Activated T-helper 9 cell treated with anti-CD3 and anti-CD28 coated beads, Interleukin-2, amount 50 U/mL, for 16 hours (primary cell): ENCODE measurements at regions not wholly inside any gene's neighbourhood (a gene's known extent, or its start where the extent isn't known, plus 50 kb on each side); places are given as distances from the start of the nearest gene placed in this dataset.

Source experiments
- DNase-seq: peaks from one replicate; pipeline ENCODE4 v3.0.0-alpha.2; 2020; ENCODE audit warnings: low read depth

DNA sequence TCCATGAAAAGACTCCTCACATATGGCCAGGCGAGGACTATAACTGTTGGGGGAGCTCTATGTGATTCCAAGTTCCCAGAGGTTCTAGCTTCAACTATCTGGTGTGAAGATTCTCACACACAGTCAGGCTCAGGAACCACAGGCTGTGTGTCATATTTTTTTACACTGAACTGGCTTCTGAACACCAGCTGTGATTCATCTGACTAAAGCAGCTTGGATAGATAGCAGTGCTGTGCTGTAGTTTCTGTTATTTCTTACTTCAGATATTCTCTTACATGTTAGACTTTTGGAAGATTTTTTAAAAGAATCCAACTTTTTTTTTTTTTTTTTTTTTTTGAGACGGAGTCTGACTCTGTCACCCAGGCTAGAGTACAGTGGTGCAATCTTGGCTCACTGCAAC lies 140.7 kb upstream of the MCHR2 start:
- no peak for DNase-seq

DNA sequence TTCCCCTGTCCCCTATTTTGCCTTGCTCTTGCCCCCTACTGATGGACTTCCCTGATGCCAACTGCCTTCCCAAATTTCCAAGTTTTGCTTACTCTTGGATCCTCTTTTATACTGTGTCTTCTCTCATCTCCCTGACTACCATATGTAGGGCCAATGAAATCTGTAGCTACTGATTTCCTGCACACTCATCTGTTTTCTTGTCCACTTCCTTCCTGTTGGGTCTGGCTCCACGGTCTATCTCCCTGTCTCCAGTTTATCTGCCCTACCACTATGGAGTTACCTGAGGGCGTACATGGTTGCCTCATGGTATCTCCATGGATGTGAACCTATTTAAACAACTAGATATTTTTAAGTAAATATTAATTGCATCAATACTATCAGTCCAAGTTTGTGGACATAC lies 140.3 kb upstream of the MCHR2 start:
- DNase-seq = no peak

DNA sequence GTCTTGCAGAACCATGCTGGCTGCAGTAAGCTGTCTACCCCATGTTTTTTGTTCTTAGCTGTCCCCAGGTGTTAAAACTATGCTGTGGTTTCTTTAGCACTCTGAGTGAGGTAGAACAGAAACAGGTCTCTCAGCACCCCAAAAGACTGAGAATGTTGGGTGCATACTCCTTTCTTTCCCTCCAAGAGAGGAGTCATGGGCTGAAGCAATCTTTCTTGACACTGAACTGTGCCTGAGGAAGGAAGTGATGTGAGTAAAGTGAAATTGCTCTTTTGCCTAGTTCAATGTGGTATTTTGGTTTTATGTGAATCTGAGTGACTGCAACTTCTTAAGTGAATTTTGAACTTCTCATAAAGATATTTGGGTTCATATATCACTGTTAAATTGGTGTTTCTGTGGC lies 138.0 kb upstream of the MCHR2 start:
- no peak for DNase-seq

DNA sequence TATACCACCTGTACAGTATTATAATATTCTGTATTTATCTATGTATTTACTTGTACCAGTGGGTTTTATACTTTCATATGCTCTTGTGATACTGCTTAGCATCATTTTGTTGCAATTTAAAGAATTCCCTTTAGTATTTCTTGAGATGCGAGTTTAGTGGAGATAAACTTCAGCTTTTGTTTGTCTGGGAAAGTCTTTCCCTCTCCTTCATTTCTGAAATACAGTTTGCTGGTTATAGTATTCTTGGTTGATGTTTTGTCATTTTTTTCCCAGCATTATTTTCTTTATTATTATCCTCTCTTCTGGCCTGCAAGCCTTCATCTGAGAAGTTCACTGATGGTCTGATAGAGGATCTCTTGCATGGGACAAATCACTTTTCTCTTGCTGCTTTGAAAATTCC lies 136.6 kb upstream of the MCHR2 start:
- DNase-seq = no peak

DNA sequence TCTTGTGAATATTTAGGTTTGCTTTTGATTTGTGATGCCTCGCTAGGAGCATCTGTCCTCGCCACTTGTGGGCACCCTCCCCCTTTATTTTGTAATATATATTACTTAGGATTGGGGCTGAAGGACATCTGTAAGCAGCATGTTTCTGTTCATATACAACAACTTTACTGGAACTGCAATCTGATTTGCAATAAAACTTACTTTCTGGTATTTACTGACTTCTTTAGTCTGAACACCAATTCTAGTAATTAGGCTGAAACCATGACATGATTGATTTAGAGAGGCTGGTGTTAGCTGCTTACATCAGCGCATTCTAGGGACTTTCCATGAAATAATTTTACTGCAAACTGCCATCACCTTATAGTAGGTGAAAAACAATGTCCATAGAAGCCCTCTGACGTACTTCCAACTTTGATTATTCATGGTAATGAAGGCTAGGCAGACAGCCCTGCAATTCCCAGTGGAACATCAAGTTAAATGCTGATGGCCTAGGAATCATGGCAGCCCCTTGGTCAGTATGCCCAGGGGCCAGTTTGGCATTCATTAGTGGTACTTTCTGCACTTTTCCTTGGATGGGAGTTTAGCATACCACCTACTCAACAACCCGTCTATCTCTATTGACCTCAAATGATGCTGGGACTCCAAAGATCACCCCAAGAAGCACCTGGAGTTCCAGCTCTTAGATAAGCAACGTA lies 132.9 kb upstream of the MCHR2 start:
- no peak for DNase-seq

DNA sequence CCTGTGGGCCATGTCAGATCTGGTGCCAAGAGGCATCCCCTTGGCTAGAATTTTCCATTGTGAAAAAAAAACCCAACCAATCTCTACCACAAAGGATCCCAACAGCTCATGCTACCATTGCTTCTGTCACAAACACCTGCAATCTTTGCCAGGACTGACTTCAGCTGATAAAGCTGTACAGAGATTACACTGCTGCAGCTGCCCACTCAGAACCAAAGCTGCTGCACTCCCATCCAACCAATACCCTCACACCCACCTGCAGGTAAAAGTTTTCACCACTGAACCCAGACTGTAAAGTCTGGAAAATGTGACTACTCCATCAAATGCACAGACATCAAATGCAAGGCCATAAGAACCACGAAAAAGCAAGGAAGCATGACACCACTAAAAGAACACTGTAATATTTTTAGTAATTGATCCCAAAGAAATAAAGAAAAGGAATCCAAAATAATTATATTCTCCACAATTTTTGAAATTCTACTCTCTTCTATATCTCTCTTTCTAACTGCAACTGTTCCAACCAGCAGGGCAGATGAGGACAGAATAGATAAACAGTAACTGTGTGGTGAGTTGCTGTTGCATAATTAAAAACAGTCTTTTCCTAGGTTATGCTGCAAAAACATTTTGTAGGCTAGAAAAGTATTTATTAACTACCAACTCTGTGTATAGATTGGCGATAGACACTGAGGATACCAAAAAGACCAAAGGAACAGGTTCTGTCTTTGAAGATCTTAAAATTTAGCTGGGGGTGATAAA lies 128.0 kb upstream of the MCHR2 start:
- DNase-seq = no peak

DNA sequence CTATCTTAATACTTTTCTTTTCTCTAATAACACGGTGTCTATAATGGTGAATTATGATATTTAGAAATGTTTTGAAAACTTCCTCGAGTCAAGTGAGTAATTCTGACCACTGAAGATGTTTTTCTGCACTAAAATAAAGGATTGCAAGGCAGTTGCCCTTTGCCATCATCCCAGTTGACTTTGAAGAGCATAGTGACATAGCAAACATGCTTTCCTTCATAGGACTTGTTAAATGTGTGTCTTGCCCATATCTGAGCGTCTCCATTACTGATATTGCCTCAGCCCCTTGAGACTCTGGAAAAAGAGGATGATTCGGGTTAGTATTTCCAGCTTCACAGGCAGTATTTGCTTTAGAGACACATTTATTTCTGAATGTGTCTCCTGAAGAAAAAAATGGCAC lies 125.2 kb upstream of the MCHR2 start:
- no peak for DNase-seq

DNA sequence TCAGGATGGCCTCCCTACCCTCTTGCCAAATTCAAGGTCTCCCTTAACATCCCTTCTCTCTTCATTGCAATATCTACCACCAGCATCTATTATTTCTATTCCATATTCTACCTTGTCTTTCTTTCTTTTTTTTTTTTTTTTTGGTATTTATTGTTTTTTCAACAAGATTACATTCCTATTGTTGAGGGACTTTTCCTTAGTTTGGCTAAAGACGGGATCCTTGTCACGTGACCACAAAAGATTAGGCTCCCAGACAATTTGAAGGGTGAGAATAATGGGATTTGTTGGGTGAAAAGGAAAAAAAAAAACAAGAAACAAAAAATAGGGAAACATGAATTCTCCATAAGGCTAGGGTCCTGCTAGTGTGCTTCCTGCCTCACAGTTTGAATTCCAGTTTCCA lies 124.3 kb upstream of the MCHR2 start:
- no peak for DNase-seq

DNA sequence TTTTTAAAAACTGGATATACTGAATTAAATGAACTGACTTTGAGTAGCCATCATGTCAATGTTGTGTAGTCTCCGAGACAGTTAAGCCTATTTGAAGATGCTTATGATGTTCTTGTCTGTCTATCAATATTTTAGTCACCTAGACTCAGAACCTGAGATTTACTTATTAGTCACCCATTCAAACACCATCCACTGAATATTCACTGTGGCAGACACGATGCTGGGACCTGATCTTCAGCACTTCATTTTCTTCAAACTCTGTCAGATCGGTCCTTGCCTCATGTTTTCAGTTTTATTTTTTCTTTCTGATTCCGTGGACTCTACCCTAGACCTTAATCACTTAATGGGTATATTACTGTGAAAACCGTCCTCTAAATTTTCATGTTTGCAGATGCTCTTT lies 123.7 kb upstream of the MCHR2 start:
- DNase-seq = no peak

DNA sequence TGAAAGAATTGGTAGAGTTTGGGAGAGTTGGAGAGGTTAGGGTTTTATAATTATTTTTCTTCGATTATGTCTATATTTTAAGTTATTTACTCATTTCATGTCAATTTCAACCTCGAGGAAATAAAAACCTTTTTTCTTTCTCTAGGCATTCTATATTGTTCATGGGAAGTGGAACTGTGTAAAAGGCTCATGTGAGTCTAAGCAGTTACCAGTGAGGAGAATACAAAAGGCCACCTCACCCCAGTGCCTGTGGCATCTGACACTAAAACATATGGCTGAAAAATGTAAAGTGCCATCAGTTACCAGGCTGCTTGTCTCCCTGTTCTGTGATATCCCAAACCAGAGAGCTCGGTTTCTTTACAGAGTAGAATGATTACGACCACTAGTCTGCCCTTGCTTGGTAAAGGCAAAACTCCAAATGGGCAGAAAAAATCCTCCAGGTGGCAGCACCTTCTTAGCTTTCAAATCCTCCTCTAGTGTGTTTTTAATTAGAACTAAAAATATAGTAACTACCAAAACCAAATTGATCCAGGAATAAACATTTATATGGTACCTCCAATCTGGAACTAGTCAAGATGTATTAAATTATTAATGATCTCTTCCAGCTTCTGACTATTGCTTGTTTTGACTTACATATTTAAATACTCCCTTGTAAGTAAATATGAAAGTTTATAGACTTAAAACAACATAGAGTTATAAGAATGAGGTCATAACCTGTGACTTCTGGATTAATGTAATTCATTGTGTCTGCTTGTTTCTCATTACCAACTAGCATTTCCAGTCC lies 122.6 kb upstream of the MCHR2 start:
- DNase-seq = no peak

DNA sequence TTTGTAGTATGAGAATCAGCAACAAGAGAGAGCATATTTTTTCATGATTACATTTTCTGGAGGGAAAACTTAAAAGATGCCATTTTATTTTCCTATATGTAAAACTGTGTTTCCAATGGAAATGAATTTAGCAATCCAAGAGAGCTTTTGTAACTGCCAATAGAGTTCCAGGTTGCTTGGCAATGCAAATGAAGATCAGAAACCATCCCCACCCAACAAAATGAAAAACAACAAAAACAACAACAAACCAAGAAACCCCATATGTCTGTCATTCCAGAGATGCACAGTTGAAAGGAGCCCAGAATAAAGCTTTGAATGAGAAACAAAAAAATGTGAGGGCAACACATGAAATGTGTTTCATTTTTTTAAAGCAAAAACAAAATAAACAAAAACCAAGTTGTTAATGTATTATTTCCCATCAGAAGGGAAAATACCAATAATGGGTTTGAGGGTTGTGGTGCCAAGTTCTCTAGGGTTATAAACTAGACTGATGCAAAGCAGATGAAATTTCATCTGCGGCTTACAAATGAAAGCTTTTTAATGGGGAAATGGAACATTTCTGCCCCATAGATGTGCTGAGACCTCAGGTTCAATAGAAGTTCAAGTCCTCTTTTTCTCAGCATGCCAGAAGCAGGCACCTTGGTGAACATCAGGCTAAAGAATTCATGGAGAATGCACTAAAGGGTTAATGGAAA lies 121.5 kb upstream of the MCHR2 start:
- DNase-seq = no peak

DNA sequence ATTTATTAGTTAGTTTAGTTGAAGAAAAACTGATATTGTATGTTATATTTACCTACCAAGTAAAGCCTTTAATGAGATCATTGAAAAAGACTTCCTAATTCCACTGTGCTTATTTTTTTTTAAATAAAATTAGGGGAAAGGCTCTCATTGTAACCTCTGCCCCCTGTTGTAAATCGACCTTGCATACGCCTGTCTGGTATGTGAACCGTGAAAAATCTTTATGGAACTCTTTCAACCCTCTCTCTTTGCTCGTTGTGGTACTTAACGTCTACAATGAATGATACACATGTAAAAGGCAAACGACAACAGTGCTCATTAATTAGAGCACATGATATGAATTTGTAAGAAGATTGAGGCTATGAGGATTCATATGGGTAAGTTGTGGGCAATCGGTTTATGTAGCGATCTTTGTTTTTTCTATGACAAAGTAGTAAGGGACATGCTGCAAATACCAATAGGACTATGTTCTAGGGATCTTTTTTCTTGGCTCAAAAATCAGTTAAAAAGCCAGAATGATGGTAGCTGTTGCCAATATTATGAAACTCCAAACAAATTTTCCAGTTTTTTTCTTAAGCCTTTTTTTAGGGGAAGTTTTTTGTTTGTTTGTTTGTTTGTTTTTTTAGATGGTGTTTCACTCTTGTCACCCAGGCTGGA lies 119.0 kb upstream of the MCHR2 start:
- no peak for DNase-seq

DNA sequence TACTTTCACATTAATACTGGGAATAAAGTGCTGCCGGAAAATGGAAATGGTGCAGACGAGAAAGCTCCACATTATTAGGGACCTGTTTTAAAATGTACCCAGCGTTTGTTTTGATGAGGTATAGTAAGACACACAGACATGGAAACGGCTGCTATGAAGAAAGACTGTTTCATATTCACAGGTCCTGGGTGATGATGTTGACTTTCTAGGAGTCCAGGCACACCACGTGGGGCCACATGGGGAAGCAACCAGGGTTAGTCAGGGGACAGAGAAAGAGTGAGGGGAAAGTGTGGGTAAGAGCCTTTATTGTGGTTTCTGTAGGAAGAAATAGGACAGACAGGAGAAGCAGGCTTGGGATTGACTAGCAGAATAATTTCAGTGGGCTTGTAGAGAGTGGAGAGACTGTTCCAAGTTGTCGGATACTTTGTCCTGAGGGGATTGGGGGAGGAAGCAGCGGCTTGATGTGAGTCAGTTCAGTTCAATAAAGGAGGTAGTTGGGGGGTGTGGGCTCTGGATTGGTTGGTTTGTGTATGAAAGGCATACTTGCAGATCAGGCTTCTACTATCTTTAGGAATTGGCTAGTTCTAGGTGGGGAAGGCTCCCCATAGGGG lies 112.0 kb upstream of the MCHR2 start:
- DNase-seq = no peak

DNA sequence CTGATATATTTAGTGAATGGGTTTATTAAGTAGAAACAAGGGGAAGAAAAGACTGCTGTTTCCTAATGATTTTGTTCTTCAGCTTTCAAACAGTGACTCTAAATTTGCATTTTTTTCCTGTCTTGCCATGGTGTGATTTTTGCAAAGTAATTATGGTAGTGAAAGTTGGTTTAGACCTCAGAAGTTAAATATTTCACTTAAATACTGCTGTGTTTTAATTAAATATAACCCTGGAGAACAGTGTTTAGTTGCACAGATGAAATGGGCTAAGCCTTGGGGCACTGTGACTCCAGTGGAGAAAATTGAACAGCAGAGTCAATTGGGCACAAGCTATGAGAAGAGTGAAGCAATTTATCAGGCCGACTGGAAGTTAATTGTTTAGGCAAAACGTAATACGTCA lies 111.1 kb upstream of the MCHR2 start:
- DNase-seq = no peak

DNA sequence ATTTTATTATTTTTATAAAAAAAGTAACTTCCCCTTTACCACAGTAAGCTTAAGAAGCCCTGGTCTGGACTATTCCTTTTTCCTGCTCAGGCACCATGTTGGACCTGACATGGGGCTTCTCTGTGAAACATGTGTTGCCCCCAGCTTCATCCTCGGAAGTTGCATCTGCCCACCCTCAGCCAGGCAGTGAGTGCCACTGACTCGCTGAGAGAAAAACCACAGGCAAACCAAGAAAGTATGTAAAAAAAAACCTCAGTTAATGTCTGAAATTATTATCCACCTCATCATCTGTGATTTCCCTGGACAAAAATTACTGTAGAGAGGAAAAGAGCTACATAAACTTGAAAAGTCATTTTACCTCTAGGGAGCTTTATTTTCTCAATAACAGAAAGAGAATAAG lies 109.9 kb upstream of the MCHR2 start:
- no peak for DNase-seq

DNA sequence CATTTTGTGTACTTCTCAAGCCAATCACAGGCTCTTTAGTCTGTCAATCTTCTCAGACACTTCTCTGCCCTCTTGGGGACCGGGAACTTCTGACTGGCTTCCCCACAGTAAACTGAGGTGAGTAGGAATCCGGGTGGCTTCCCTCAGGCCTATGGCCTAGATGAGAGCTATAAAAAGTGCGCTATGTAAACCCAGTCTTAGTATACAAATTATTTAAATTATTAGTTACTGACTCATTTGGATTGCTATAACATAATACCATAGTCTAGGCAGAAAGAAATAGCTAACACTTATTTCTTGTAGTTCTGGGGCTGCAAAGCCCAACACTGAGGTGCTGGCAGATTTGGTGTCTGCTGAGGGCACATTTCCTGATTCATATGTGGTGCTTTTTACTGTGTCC lies 109.2 kb upstream of the MCHR2 start:
- DNase-seq = no peak

DNA sequence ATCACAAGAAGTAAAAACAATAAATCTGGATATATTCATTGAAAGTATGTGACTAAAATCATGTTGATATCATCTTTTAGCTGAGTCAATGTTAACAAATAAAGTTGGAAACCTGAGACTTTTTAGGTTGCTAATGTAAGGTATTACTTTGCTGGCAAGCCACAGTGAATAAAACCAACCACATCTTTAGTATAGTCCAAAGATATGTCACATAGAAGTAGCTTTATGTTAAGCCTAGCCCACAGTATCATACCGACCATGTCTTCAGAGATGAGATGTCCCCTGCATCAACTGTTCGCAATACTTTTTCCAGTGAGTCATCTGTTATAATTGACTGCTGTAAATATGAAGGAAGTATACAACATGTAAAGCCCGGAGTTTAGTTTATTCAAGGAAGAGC lies 107.6 kb upstream of the MCHR2 start:
- DNase-seq = no peak

DNA sequence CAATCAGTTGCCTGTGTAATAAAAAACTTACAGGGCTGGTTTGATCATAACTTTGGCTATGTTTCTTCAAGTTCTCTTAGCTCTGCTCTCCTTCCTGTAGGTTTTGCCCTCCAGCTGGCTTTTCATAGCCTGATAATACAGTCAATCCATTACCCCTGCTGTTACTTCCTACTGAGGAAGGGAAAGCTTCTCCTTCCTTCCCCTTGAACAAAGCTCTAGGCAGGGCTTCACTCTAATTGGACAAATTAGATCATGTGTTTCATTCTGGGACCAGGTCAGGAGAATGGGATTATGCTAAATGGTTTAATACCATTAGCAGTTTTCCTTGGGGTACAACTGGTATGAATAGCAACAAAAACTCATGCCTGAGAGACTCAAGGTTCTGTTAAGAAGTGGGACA lies 106.8 kb upstream of the MCHR2 start:
- no peak for DNase-seq

DNA sequence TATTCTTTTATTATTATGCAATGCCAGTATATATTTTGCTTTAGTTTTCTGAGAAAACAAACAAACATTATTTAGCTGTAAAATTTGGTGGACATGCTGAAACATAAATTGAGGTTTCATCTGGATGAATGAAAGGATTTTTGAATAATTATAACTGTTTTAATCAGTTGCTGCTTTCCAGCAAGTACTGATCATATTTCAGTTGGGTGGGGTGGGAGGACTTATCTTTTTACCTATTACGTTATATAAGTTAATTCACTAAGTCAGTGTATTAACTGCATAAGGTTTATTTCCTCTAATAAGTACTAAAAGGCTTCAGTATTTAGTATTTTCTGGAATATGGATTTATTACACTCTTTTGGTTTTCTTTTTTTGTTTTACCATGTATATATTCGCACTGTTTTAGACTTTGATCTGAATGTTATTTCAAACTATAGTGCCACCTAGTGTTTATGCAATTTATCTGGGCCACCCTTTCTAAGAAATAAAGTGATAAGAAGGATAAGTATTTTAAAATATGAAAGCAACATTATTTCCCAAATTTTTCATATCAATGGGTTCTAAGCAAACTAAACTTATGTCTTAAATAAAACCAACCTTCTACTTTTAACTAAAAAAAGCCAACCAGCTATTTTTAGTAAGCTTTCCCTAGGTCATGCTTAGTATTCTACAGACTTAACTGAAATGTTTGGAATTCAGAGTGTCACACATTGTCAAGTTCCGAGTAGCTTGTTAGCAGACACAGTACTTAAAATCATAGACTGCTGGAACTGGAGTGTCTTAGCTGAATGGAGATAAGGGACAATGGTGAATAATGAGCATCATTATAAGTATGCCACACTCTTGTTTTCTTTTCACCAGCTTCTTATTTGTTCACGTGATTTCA lies 105.4 kb upstream of the MCHR2 start:
- no peak for DNase-seq

DNA sequence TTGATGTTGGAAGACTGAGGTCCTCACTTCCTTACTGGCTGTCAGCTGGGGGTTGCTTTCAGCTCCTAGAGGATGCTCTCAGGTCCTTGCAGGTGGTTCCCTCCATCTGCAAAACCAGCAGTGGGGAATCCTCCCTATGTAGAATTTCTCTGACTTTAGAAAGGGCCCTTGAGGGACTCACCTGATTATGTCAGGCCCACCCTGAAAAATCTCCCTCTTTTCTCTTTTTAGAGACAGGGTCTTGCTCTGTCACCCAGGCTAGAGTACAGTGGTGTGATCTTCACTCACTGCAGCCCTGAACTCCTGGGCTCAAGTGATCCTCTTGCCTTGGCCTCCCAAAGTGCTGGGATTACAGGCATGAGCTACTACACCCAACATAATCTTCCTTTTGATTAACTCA lies 102.9 kb upstream of the MCHR2 start:
- DNase-seq = no peak

DNA sequence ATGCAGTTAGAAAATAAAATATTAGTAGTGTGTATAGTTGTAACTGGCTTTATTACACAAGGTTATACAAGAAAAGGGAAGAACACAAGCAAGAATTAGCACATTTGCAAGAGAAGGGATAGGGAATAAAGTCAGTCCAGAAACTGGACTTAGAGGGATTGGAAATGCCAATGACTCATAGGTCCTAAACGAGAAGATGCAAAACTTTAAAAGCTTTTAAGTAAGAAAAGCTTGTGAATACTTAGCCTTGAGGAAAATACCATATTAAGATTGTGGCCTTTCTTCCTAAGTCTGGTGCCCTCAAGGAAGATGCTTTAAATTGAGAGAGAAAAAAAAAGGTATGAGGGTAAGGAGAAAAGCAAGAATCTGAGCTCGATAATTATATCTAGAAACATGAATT lies 102.3 kb upstream of the MCHR2 start:
- DNase-seq = no peak
